GM13976 (cell line): ENCODE measurements at regions not wholly inside any gene's neighbourhood (a gene's known extent, or its start where the extent isn't known, plus 50 kb on each side); places are given as distances from the start of the nearest gene placed in this dataset.

ENCODE experiments used
- DNase-seq: peaks from one replicate; pipeline ENCODE4 v3.0.0; 2012; ENCODE audit warnings: low spot score
- in situ Hi-C: fragments of 300-500 bp; cut with MboI; formaldehyde crosslinking; loops from one replicate; pipeline ENCODE4 v1.12.0; 2022; ENCODE audit warnings: low sequenced_read_pairs, mixed read lengths, inconsistent platforms; ENCODE audit not compliant: unreplicated experiment
- TF ChIP-seq, protein P1 (sequence below): IDR thresholded peaks from 2 replicates; pipeline ENCODE4 v1.5.1; 2012; ENCODE audit warnings: borderline replicate concordance, mild to moderate bottlenecking; ENCODE audit not compliant: insufficient read depth; ENCODE audit errors: extremely low read depth, missing control alignments, control extremely low read depth

GRCh38 chrX:9144701-9145241 is 110.8 kb upstream of the FAM9B start:
- in situ Hi-C loops = no loop called here
- no peak for DNase-seq
- TF ChIP-seq, protein P1, sequence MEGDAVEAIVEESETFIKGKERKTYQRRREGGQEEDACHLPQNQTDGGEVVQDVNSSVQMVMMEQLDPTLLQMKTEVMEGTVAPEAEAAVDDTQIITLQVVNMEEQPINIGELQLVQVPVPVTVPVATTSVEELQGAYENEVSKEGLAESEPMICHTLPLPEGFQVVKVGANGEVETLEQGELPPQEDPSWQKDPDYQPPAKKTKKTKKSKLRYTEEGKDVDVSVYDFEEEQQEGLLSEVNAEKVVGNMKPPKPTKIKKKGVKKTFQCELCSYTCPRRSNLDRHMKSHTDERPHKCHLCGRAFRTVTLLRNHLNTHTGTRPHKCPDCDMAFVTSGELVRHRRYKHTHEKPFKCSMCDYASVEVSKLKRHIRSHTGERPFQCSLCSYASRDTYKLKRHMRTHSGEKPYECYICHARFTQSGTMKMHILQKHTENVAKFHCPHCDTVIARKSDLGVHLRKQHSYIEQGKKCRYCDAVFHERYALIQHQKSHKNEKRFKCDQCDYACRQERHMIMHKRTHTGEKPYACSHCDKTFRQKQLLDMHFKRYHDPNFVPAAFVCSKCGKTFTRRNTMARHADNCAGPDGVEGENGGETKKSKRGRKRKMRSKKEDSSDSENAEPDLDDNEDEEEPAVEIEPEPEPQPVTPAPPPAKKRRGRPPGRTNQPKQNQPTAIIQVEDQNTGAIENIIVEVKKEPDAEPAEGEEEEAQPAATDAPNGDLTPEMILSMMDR = no peak

- TF ChIP-seq, protein P1 = no peak
- DNase-seq = no peak
- in situ Hi-C loops = no loop called here
Measured at GRCh38 chrX:9146657-9147056, 112.7 kb upstream of the FAM9B start.

DNA sequence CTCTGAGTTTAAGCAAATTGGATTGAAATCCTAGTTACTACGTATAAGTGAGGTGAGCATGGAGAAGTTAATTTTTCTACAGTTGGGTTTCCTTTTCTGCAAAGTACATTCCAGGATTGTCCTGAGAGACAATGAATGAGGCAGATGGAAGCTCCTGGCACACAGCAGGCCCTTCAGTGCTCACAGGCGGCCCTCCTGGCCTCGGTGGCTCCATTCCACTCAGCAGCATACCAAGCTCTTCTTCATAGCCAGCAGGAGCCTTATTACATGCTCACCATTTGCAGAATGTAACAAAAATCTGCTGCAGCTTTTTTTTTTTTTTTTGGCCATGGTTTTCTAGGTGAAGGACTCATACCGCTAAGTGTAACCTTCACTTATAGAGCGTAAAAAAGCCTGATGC is 113.2 kb upstream of the FAM9B start:
- no peak for DNase-seq
- in situ Hi-C loops = no loop called here
- TF ChIP-seq, protein P1 = no peak

DNA sequence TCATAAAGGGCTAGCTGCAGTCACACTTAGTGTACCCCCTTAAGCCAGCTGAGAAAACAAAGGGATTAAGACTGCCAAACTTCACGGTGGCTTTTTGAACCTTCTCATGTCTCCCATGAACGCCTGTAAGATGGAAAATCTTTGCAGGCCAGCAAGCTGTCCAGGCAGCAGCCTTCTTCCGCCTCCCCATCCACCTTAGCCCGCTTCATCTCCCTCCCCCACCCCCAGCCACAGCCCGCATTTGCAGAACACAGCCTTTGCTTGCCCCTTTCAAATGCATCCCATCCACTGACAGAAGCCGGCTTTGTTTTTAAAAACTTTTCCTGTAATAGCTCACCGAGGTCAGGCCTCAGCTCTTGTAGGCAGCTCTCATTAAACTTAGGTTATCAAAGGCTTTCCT is 113.8 kb upstream of the FAM9B start:
- no peak for DNase-seq
- TF ChIP-seq, protein P1 = no peak
- in situ Hi-C loops = no loop called here

GRCh38 chrX:9148615-9149399 is 114.9 kb upstream of the FAM9B start:
- in situ Hi-C loops = no loop called here
- TF ChIP-seq, protein P1 = no peak
- no peak for DNase-seq

DNA sequence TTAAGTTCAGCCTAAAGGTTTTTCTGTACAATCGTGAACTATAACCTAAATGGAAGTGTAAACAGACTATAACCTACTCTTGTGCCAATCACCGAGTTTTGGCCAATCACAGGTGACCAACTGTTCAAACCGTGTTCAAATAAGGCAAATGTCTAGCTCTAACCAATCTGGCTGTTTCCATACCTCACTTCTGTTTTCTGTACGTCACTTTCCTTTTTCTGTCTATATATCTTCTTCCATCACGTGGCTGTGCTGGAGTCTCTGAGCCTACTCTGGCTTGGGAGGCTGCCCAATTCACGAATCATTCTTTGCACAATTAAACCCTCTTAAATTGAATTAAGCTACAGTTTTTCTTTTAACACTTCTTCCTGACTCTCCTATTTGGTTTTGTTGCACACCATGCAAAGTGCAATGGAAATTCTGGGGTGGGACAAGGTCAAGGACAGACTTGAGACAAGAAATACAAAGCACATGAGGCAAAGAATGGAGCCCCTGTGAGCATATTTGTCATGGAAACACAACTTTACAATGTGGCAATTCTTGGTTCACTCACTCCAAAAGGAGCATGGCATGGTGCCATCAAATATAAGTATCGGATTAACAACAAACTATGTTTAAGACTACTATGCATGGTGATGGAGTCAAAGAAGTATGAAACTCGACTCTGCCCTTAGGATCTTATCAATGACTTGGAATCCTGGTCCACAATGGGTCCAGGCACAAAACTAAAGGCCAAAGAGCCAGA is 115.7 kb upstream of the FAM9B start:
- TF ChIP-seq, protein P1 = no peak
- in situ Hi-C loops = no loop called here
- DNase-seq = no peak
